OCI-LY7 (cell line): ENCODE measurements at regions not wholly inside any gene's neighbourhood (a gene's known extent, or its start where the extent isn't known, plus 50 kb on each side); places are given as distances from the start of the nearest gene placed in this dataset.
"Not testable (repeated sequence)": the region's sequence is repeated elsewhere in the genome, so short reads cannot be mapped to it uniquely, and the experiment has no call there.

Experiments used
- BruUV-seq: library from RNA; stranded (reverse); fragments of 400-500 nt; replicated peaks from 2 replicates; lab custom pipeline; 2021; lab: Mats Ljungman, UMichigan
- CTCF ChIA-PET: fragments of 300-600 bp; sonication (Branson Sonifier 250); formaldehyde crosslinking; loops from one replicate; lab custom pipeline; 2022; ENCODE audit warnings: antibody characterized with exemption; ENCODE audit not compliant: unreplicated experiment; lab: Charles Lee
- POLR2A ChIA-PET: fragments of 300-600 bp; sonication (Branson Sonifier 250); formaldehyde crosslinking; loops from one replicate; lab custom pipeline; 2022; ENCODE audit warnings: antibody characterized with exemption; lab: Charles Lee
- DNase-seq: peaks from one replicate; pipeline ENCODE4 v3.0.0-alpha.2; 2015; ENCODE audit warnings: low spot score
- H2AFZ ChIP-seq: fragments of 200-600 bp; sonication (generic), shearing (Covaris generic); 2 replicates; pipeline ENCODE4 v1.6.1; 2014; ENCODE audit warnings: mild to moderate bottlenecking, antibody characterized with exemption, low read length, moderate library complexity
- H3K27ac ChIP-seq: fragments of 200-600 bp; sonication (generic); 2 replicates; pipeline ENCODE4 v1.5.1; 2014; ENCODE audit warnings: mixed run types, low read depth, mild to moderate bottlenecking, moderate library complexity, low read length, inconsistent platforms; ENCODE audit not compliant: poor library complexity, severe bottlenecking
- H3K36me3 ChIP-seq: fragments of 200-600 bp; sonication (generic); 2 replicates; pipeline ENCODE4 v1.6.1; 2014; ENCODE audit warnings: mild to moderate bottlenecking, antibody characterized with exemption, low read length, moderate library complexity, mixed read lengths; ENCODE audit not compliant: insufficient read depth
- H3K4me1 ChIP-seq: fragments of 200-600 bp; sonication (generic); 2 replicates; pipeline ENCODE4 v1.5.1; 2014; ENCODE audit warnings: mild to moderate bottlenecking, low read length; ENCODE audit not compliant: insufficient read depth, poor library complexity, severe bottlenecking
- H3K4me2 ChIP-seq: fragments of 200-600 bp; sonication (generic); 2 replicates; pipeline ENCODE4 v1.6.1; 2014; ENCODE audit warnings: mild to moderate bottlenecking, low read length
- H3K4me3 ChIP-seq: fragments of 200-600 bp; sonication (generic); 2 replicates; pipeline ENCODE4 v1.5.1; 2014; ENCODE audit warnings: mild to moderate bottlenecking, low read depth, low read length; ENCODE audit not compliant: poor library complexity, severe bottlenecking
- H3K79me2 ChIP-seq: fragments of 200-600 bp; sonication (generic); 2 replicates; pipeline ENCODE4 v1.6.1; 2016; ENCODE audit warnings: low read depth, mild to moderate bottlenecking, low read length, moderate library complexity, mixed read lengths; ENCODE audit not compliant: insufficient read depth
- H3K9me2 ChIP-seq: fragments of 200-600 bp; sonication (generic); 2 replicates; pipeline ENCODE4 v1.6.1; 2016; ENCODE audit warnings: mild to moderate bottlenecking, low read length, mixed read lengths; ENCODE audit not compliant: insufficient read depth
- H3K9me3 ChIP-seq: fragments of 200-600 bp; sonication (generic); 2 replicates; pipeline ENCODE4 v1.6.1; 2014; ENCODE audit warnings: mild to moderate bottlenecking, mixed run types, low read length, mixed read lengths
- H4K20me1 ChIP-seq: fragments of 200-600 bp; sonication (generic); 2 replicates; pipeline ENCODE4 v1.6.1; 2014; ENCODE audit warnings: mild to moderate bottlenecking, antibody characterized with exemption, low read length, moderate library complexity, mixed read lengths; ENCODE audit not compliant: insufficient read depth
- EZH2phosphoT487 ChIP-seq: fragments of 200-600 bp; sonication (generic); IDR thresholded peaks from 2 replicates; pipeline ENCODE4 v1.6.1; 2018; ENCODE audit warnings: low read depth, borderline replicate concordance, mild to moderate bottlenecking, mixed run types, antibody characterized with exemption, low read length, moderate library complexity, mixed read lengths
- intact Hi-C: fragments of 100-400 bp; cut with micrococcal nuclease; formaldehyde crosslinking; loops from one replicate; pipeline ENCODE4 v1.10.0; 2022; ENCODE audit not compliant: unreplicated experiment
- TF ChIP-seq, protein P1 (sequence below): fragments of 200-600 bp; sonication (generic); conservative IDR thresholded peaks from 2 replicates; pipeline ENCODE4 v1.5.1; 2014; ENCODE audit warnings: mild to moderate bottlenecking, antibody characterized with exemption, low read length, moderate library complexity, mixed read lengths

DNA sequence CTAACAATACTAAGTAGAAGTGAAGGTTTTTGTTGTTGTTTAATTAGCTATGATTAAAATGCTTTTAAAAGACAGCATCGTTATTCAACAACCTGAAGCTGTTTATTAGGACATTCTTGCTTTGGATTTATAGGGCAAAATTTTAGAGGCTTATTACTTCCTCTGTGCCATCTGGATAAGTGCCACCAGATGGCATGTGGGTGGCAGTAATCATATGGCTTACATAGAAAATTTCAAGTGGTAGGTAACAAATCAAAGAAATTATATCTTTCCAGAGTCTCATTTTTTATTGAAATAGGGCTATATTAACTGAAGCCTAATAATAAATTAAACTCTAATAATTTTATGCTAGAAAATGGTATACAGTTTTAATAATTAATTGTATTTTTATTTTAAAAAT is 83.3 kb upstream of the HTR2C start:
- Histone ChIP-seq H3K9me2 (no peaks in the 10 kb centered on the region), H3K4me3 (no peak overlapping the region), H3K4me2 (no peak overlapping the region), H3K36me3 (no peaks in the 10 kb centered on the region), H4K20me1 (no peaks in the 10 kb centered on the region), H3K9me3 (no peaks in the 10 kb centered on the region), H3K79me2 (no peaks in the 10 kb centered on the region), H3K27ac (no peak overlapping the region), H2AFZ (no peak overlapping the region), H3K4me1 (no peaks in the 10 kb centered on the region)
- intact Hi-C loops = no loop called here
- CTCF ChIA-PET = no interaction called here
- POLR2A ChIA-PET = no interaction called here
- BruUV-seq = no TSS peak
- TF ChIP-seq, protein P1, sequence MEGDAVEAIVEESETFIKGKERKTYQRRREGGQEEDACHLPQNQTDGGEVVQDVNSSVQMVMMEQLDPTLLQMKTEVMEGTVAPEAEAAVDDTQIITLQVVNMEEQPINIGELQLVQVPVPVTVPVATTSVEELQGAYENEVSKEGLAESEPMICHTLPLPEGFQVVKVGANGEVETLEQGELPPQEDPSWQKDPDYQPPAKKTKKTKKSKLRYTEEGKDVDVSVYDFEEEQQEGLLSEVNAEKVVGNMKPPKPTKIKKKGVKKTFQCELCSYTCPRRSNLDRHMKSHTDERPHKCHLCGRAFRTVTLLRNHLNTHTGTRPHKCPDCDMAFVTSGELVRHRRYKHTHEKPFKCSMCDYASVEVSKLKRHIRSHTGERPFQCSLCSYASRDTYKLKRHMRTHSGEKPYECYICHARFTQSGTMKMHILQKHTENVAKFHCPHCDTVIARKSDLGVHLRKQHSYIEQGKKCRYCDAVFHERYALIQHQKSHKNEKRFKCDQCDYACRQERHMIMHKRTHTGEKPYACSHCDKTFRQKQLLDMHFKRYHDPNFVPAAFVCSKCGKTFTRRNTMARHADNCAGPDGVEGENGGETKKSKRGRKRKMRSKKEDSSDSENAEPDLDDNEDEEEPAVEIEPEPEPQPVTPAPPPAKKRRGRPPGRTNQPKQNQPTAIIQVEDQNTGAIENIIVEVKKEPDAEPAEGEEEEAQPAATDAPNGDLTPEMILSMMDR = no peak
- TF ChIP-seq EZH2phosphoT487 = no peak
- DNase-seq = no peak

DNA sequence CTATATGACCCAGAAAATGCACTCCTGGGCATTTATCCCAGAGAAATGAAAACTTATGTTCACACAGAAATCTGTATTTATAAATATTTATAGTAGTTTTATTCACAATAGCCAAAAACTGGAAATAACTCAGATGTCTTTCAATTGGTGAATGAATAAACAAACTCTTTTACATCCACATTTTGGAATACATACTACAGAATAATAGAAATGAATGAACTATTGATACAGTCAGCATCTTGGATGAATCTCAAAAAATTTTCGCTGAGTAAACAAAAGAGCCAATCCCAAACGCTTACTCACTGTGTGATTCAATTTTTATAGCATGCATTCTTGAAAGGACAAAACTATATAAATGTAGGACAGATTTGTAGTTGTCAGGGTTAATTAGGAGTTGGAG is 75.1 kb upstream of the HTR2C start:
- Histone ChIP-seq H3K4me3 (no peak overlapping the region), H3K9me3 (no peaks in the 10 kb centered on the region), H3K27ac (no peak overlapping the region), H3K36me3 (no peaks in the 10 kb centered on the region), H3K9me2 (no peaks in the 10 kb centered on the region), H4K20me1 (no peaks in the 10 kb centered on the region), H2AFZ (no peak overlapping the region), H3K79me2 (no peaks in the 10 kb centered on the region), H3K4me2 (no peak overlapping the region), H3K4me1 (no peaks in the 10 kb centered on the region)
- TF ChIP-seq, protein P1 = no peak
- TF ChIP-seq EZH2phosphoT487 = no peak
- intact Hi-C loops = no loop called here
- POLR2A ChIA-PET = interaction anchor here (0.5 kb wide), 1 partner anchor 367 kb away, joined by 6 read pairs; no protein-coding TSS in a partner anchor
- BruUV-seq = no TSS peak
- CTCF ChIA-PET = no interaction called here
- no peak for DNase-seq

DNA sequence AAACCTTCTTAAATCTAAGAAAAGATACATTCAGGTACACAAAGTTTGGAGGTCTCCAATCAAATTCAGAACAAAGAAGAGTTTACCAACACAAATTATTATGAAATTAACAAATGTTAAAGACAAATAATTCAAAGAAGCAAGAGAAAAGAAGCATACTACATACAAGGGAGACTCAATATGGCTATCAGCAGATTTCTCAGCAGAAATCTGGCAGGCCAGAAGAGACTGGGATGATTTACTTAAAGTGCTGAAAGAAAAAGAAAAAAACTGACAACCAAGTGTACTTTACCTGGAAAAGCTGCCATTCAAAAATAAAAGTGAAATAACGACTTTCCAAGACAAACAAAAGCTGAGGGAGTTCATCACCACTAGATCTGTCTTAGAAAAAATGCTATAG is 64.4 kb upstream of the HTR2C start:
- ChIA-PET POLR2A (no interaction called here), CTCF (no interaction called here)
- Histone ChIP-seq H3K4me2 (no peak overlapping the region), H3K9me3 (no peaks in the 10 kb centered on the region), H3K36me3 (no peaks in the 10 kb centered on the region), H3K4me3 (no peak overlapping the region), H4K20me1 (no peaks in the 10 kb centered on the region), H3K79me2 (no peaks in the 10 kb centered on the region), H3K27ac (no peak overlapping the region), H2AFZ (no peak overlapping the region), H3K4me1 (no peaks in the 10 kb centered on the region), H3K9me2 (no peaks in the 10 kb centered on the region)
- TF ChIP-seq, protein P1 = no peak
- TF ChIP-seq EZH2phosphoT487 = no peak
- intact Hi-C loops = no loop called here
- no TSS peak for BruUV-seq
- DNase-seq = no peak

DNA sequence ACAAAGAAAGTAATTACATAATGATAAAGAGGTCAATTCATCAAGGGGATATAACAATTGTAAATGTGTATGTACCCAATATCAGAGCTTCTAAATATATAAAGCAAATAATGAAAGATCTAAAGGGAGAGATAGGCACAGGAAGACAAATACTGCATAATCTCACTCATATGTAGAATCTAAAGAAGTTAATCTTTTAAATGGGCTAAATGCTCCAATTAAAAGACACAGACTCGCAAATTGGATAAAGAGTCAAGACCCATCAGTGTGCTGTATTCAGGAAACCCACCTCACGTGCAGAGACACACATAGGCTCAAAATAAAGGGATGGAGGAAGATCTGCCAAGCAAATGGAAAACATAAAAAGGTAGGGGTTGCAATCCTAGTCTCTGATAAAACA is 63.2 kb upstream of the HTR2C start:
- H3K9me2 ChIP-seq, H3K4me3 ChIP-seq, H3K27ac ChIP-seq, BruUV-seq, H4K20me1 ChIP-seq, DNase-seq, H3K9me3 ChIP-seq, H2AFZ ChIP-seq, H3K79me2 ChIP-seq, intact Hi-C loops, H3K4me1 ChIP-seq, H3K4me2 ChIP-seq, POLR2A ChIA-PET, H3K36me3 ChIP-seq, CTCF ChIA-PET: not testable (repeated sequence)
